Liver (tissue), 3 donors: ENCODE measurements at regions not wholly inside any gene's neighbourhood (a gene's known extent, or its start where the extent isn't known, plus 50 kb on each side); places are given as distances from the start of the nearest gene placed in this dataset.

Experiments used
- CTCF ChIP-seq: fragments of 150-350 bp; IDR thresholded peaks from 2 replicates; pipeline ENCODE4 v1.5.1; 2017; ENCODE audit warnings: improper control_type of control experiment, low read depth, low read length; ENCODE audit not compliant: missing input control
- EGR1 ChIP-seq, 2 donors: IDR thresholded peaks; 2 replicates each; pipeline ENCODE4 v1.6.1; 2016 to 2018; ENCODE audit warnings: antibody characterized with exemption in 2 of 2, low read depth in 2 of 2
- GABPA ChIP-seq, 2 donors: IDR thresholded peaks in 1 of 2; conservative IDR thresholded peaks in 1 of 2; 2 replicates each; pipeline ENCODE4 v1.6.1; 2016; ENCODE audit warnings: antibody characterized with exemption in 2 of 2, mild to moderate bottlenecking in 1 of 2, moderate library complexity in 1 of 2
- HNF4A ChIP-seq, 2 donors: conservative IDR thresholded peaks; 2 replicates each; pipeline ENCODE4 v1.6.1; 2016; ENCODE audit warnings: antibody characterized with exemption in 2 of 2, mild to moderate bottlenecking in 2 of 2
- MAX ChIP-seq: IDR thresholded peaks from 2 replicates; pipeline ENCODE4 v1.6.1; 2016; ENCODE audit warnings: antibody characterized with exemption
- RAD21 ChIP-seq, 2 donors: IDR thresholded peaks; 2 replicates each; pipeline ENCODE4 v1.6.1; 2016; ENCODE audit warnings: antibody characterized with exemption in 2 of 2, mild to moderate bottlenecking in 2 of 2
- REST ChIP-seq: IDR thresholded peaks from 2 replicates; pipeline ENCODE4 v1.6.1; 2016; ENCODE audit warnings: antibody characterized with exemption, mild to moderate bottlenecking
- SP1 ChIP-seq: IDR thresholded peaks from 2 replicates; pipeline ENCODE4 v1.6.1; 2018; ENCODE audit warnings: antibody characterized with exemption, mild to moderate bottlenecking
- TAF1 ChIP-seq: conservative IDR thresholded peaks from 2 replicates; pipeline ENCODE4 v1.6.1; 2016; ENCODE audit warnings: antibody characterized with exemption, mild to moderate bottlenecking
- YY1 ChIP-seq: IDR thresholded peaks from 2 replicates; pipeline ENCODE4 v1.6.1; 2016; ENCODE audit warnings: antibody characterized with exemption, mild to moderate bottlenecking
- ZBTB33 ChIP-seq: IDR thresholded peaks from 2 replicates; pipeline ENCODE4 v1.6.1; 2016; ENCODE audit warnings: antibody characterized with exemption
- donor health status: healthy.
- donor health status: healthy.

GRCh38 chr16:6528217-6528616 is 804.4 kb upstream of the RBFOX1 start:
- TF ChIP-seq MAX (no peak), CTCF (no peak), REST (no peak), ZBTB33 (no peak), EGR1 (IDR thresholded peaks at IDR 0.05; ENCODE audit: low read depth in 2 of 2) (no peak), SP1 (no peak), RAD21 (IDR thresholded peaks at IDR 0.05) (no peak), HNF4A (conservative IDR thresholded peaks at IDR 0.05) (no peak), YY1 (no peak), GABPA (IDR thresholded peaks at IDR 0.05 in 1 of 2, conservative IDR thresholded peaks at IDR 0.05 in 1 of 2) (no peak), TAF1 (no peak)
